GM12874 (cell line): ENCODE measurements at regions not wholly inside any gene's neighbourhood (a gene's known extent, or its start where the extent isn't known, plus 50 kb on each side); places are given as distances from the start of the nearest gene placed in this dataset.

Source experiments
- CTCF ChIP-seq: IDR thresholded peaks from 2 replicates; pipeline ENCODE4 v1.5.1; 2011; ENCODE audit warnings: low read depth, mild to moderate bottlenecking, control low read depth, low read length, moderate library complexity; ENCODE audit not compliant: insufficient read depth

- no peak for TF ChIP-seq CTCF
Measured at GRCh38 chr7:91671245-91671644, 209.3 kb downstream of the MTERF1 start.

- no peak for TF ChIP-seq CTCF
Measured at GRCh38 chr7:91674470-91674869, 206.0 kb downstream of the MTERF1 start.

GRCh38 chr7:91681718-91682117 is 198.8 kb downstream of the MTERF1 start:
- TF ChIP-seq CTCF = no peak

GRCh38 chr7:91683823-91684222 is 196.7 kb downstream of the MTERF1 start:
- no peak for TF ChIP-seq CTCF

- TF ChIP-seq CTCF = no peak
Measured at GRCh38 chr7:91685544-91685943, 195.0 kb downstream of the MTERF1 start.

GRCh38 chr7:91690541-91691070 is 189.9 kb downstream of the MTERF1 start:
- TF ChIP-seq CTCF = no peak

- no peak for TF ChIP-seq CTCF
Measured at GRCh38 chr7:91691865-91692264, 188.6 kb downstream of the MTERF1 start.
